Mesendoderm (in vitro differentiated cells): ENCODE measurements at regions not wholly inside any gene's neighbourhood (a gene's known extent, or its start where the extent isn't known, plus 50 kb on each side); places are given as distances from the start of the nearest gene placed in this dataset.
"Not testable (repeated sequence)": the region's sequence is repeated elsewhere in the genome, so short reads cannot be mapped to it uniquely, and the experiment has no call there.

Experiments
- DNase-seq: peaks from one replicate; pipeline ENCODE4 v3.0.0; 2013
- H2AK5ac ChIP-seq: 2 replicates; pipeline ENCODE4 v1.6.1; 2013; ENCODE audit warnings: low read length, inconsistent platforms
- H2BK120ac ChIP-seq: 2 replicates; pipeline ENCODE4 v1.6.1; 2013; ENCODE audit warnings: low read depth, mild to moderate bottlenecking, low read length, moderate library complexity, mixed read lengths
- H2BK15ac ChIP-seq: replicated peaks from 2 replicates; pipeline ENCODE4 v1.6.1; 2013; ENCODE audit warnings: low read depth, mild to moderate bottlenecking, moderate library complexity
- H2BK5ac ChIP-seq: 2 replicates; pipeline ENCODE4 v1.6.1; 2013; ENCODE audit warnings: low read length, inconsistent platforms
- H3K18ac ChIP-seq: 2 replicates; pipeline ENCODE4 v1.6.1; 2013; ENCODE audit warnings: mild to moderate bottlenecking, low read length, mixed read lengths
- H3K23ac ChIP-seq: one replicate; pipeline ENCODE4 v1.6.1; 2013; ENCODE audit warnings: low read length
- H3K27ac ChIP-seq: 2 replicates; pipeline ENCODE4 v1.5.1; 2013; ENCODE audit warnings: low read depth, mild to moderate bottlenecking, inconsistent platforms, low read length, moderate library complexity
- H3K27me3 ChIP-seq: 2 replicates; pipeline ENCODE4 v1.6.1; 2013; ENCODE audit warnings: low read length, control low read depth, mild to moderate bottlenecking, inconsistent platforms; ENCODE audit not compliant: insufficient read depth, poor library complexity
- H3K36me3 ChIP-seq: 2 replicates; pipeline ENCODE4 v1.6.1; 2013; ENCODE audit warnings: low read length, inconsistent platforms; ENCODE audit not compliant: control insufficient read depth, insufficient read depth
- H3K4ac ChIP-seq: one replicate; pipeline ENCODE4 v1.6.1; 2013; ENCODE audit warnings: low read depth, mild to moderate bottlenecking, low read length, moderate library complexity
- H3K4me1 ChIP-seq: 2 replicates; pipeline ENCODE4 v1.6.1; 2013; ENCODE audit warnings: low read depth, low read length, inconsistent platforms; ENCODE audit not compliant: control insufficient read depth
- H3K4me2 ChIP-seq: 2 replicates; pipeline ENCODE4 v1.6.1; 2013; ENCODE audit warnings: low read length
- H3K4me3 ChIP-seq: 2 replicates; pipeline ENCODE4 v1.5.1; 2013; ENCODE audit warnings: mild to moderate bottlenecking, low read length
- H3K56ac ChIP-seq: one replicate; pipeline ENCODE4 v1.6.1; 2013; ENCODE audit warnings: low read length
- H3K79me1 ChIP-seq: 2 replicates; pipeline ENCODE4 v1.6.1; 2013; ENCODE audit warnings: low read length, inconsistent platforms
- H3K79me2 ChIP-seq: 2 replicates; pipeline ENCODE4 v1.6.1; 2013; ENCODE audit warnings: mild to moderate bottlenecking, low read length; ENCODE audit not compliant: control insufficient read depth, insufficient read depth
- H3K9ac ChIP-seq: 2 replicates; pipeline ENCODE4 v1.6.1; 2013; ENCODE audit warnings: low read length, inconsistent platforms
- H4K5ac ChIP-seq: one replicate; pipeline ENCODE4 v1.6.1; 2013; ENCODE audit warnings: low read length
- H4K8ac ChIP-seq: one replicate; pipeline ENCODE4 v1.6.1; 2013; ENCODE audit warnings: low read depth, mild to moderate bottlenecking, control low read depth, low read length, moderate library complexity
- WGBS: extraction: QIAGEN DNeasy Blood & Tissue Kit; methylation state at CpG from one replicate; pipeline ENCODE4 v1.1.7; 2013; ENCODE audit warnings: low lambda C conversion rate, missing lambda C conversion rate; ENCODE audit not compliant: insufficient coverage; ENCODE audit errors: extremely low coverage; 5-methylcytosine and 5-hydroxymethylcytosine counted together

DNA sequence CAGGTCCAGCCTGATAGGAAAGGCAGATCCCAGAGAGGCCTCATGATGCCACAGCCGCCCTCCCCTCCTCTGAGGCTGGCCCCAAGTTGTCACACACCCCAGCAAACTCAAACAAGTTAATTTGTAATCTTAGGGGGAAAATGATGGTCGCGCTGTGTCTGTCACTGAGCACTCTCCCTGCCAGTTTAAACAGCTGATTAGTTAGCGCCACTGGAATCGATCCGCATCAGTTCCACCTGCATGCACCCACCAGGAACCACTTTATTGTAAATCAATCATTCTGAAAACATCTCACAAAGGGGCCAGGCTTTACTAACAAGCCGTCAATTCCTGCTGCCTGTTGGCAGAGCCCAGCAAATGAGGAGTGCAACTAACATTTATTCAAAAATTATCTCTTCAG, 870.9 kb downstream of the KCNMA1 start:
- H4K8ac ChIP-seq = no peak overlapping the region
- no peak for DNase-seq
- no peak overlapping the region for H2BK15ac ChIP-seq
- no peak overlapping the region for H3K4ac ChIP-seq
- H3K56ac ChIP-seq = no peak overlapping the region
- H4K5ac ChIP-seq = no peak overlapping the region
- no peak overlapping the region for H3K23ac ChIP-seq
- peaks cover 3% of the 10 kb centered on the region for H3K4me1 ChIP-seq
- H3K79me1 ChIP-seq = no peaks in the 10 kb centered on the region
- H3K9ac ChIP-seq = no peak overlapping the region
- H2BK5ac ChIP-seq = no peak overlapping the region
- H3K79me2 ChIP-seq = no peaks in the 10 kb centered on the region
- no peak overlapping the region for H3K4me3 ChIP-seq
- no peak overlapping the region for H3K18ac ChIP-seq
- no peaks in the 10 kb centered on the region for H3K36me3 ChIP-seq
- no CpG with 5 or more reads among the region's 7 CpGs for WGBS
- no peak overlapping the region for H2AK5ac ChIP-seq
- no peaks in the 10 kb centered on the region for H3K27me3 ChIP-seq
- no peak overlapping the region for H2BK120ac ChIP-seq
- H3K27ac ChIP-seq = no peak overlapping the region
- H3K4me2 ChIP-seq = no peak overlapping the region

DNA sequence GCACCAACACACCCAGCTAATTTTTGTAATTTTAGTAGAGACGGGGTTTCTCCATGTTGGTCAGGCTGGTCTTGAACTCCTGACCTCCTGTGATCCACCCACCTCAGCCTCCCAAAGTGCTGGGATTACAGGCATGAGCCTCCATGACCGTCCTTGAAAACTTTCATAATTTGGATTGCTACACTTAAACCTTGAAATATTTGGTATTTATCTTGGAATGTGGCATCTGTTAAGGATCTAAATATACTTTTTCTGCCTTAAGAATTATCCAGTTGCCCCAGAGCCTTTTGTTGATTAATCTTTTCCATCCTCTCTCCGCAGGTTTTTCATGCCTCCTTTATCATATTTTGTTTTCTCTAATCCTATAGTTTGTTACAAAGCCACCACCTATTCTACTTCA, 872.7 kb downstream of the KCNMA1 start:
- DNase-seq, H3K4me3 ChIP-seq, H3K27me3 ChIP-seq, H3K4me2 ChIP-seq, H4K8ac ChIP-seq, H3K18ac ChIP-seq, H3K56ac ChIP-seq, H3K79me2 ChIP-seq, H4K5ac ChIP-seq, H2BK120ac ChIP-seq, H2AK5ac ChIP-seq, H3K36me3 ChIP-seq, H3K4ac ChIP-seq, H3K4me1 ChIP-seq, H3K23ac ChIP-seq, H2BK15ac ChIP-seq, H3K79me1 ChIP-seq, H3K27ac ChIP-seq, H2BK5ac ChIP-seq, H3K9ac ChIP-seq: not testable (repeated sequence)
- no CpG with 5 or more reads among the region's 3 CpGs for WGBS

DNA sequence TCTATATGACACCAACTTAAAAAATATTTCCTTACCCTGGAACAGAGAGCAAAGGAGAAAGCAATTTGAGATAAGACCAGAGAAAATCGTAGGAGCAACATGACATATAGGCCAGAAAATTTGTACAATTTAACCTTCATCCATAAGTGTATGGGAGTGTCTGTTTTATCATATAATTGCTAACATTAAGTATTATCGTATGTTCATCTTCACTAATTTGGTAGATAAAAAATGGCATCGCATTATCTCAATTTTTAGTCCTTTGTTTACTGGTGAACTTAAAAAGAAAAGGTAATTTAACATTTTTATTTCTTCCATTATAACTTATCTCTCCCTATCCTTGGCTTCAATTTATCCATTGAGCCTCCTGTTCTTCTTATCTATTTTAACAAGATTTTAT, 873.4 kb downstream of the KCNMA1 start:
- H3K4me2 ChIP-seq = no peak overlapping the region
- no peaks in the 10 kb centered on the region for H3K27me3 ChIP-seq
- H4K5ac ChIP-seq = no peak overlapping the region
- H3K79me1 ChIP-seq = no peaks in the 10 kb centered on the region
- WGBS = no CpG with 5 or more reads among the region's 3 CpGs
- peaks cover 3% of the 10 kb centered on the region for H3K4me1 ChIP-seq
- no peaks in the 10 kb centered on the region for H3K79me2 ChIP-seq
- H3K4ac ChIP-seq = no peak overlapping the region
- H3K23ac ChIP-seq = no peak overlapping the region
- no peak overlapping the region for H3K18ac ChIP-seq
- DNase-seq = no peak
- H3K4me3 ChIP-seq = no peak overlapping the region
- no peak overlapping the region for H3K27ac ChIP-seq
- no peak overlapping the region for H2BK5ac ChIP-seq
- no peak overlapping the region for H2AK5ac ChIP-seq
- H3K36me3 ChIP-seq = no peaks in the 10 kb centered on the region
- no peak overlapping the region for H3K56ac ChIP-seq
- H2BK120ac ChIP-seq = no peak overlapping the region
- no peak overlapping the region for H3K9ac ChIP-seq
- no peak overlapping the region for H4K8ac ChIP-seq
- no peak overlapping the region for H2BK15ac ChIP-seq

DNA sequence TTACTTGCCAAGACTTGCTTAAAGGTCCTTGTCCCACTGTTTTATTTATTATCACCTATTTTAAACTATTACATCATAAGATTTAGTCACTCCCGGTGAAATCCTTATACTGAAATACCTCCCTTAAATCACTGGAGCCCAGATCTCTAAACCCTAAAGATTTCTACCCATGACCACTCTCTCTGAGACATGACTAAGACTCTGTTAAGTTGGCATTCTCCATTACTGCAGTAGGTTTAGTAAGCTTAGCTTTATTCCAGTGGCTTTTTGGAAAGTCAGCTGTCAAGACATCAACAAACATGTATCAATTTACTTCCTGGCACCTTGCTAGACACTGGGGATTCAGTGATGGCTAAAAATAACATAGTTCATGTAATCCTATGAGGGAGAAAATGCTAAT, 874.2 kb downstream of the KCNMA1 start:
- H3K4ac ChIP-seq = no peak overlapping the region
- peaks cover 3% of the 10 kb centered on the region for H3K4me1 ChIP-seq
- no peak overlapping the region for H4K8ac ChIP-seq
- H2AK5ac ChIP-seq = no peak overlapping the region
- no peak overlapping the region for H3K9ac ChIP-seq
- H3K4me2 ChIP-seq = no peak overlapping the region
- no peak overlapping the region for H3K27ac ChIP-seq
- H2BK15ac ChIP-seq = no peak overlapping the region
- no peak overlapping the region for H2BK120ac ChIP-seq
- no peak overlapping the region for H3K18ac ChIP-seq
- no peaks in the 10 kb centered on the region for H3K79me1 ChIP-seq
- no peak overlapping the region for H3K4me3 ChIP-seq
- no peaks in the 10 kb centered on the region for H3K79me2 ChIP-seq
- no peaks in the 10 kb centered on the region for H3K27me3 ChIP-seq
- DNase-seq = no peak
- H4K5ac ChIP-seq = no peak overlapping the region
- no CpG with 5 or more reads among the region's 1 CpG for WGBS
- no peaks in the 10 kb centered on the region for H3K36me3 ChIP-seq
- H2BK5ac ChIP-seq = no peak overlapping the region
- no peak overlapping the region for H3K56ac ChIP-seq
- H3K23ac ChIP-seq = no peak overlapping the region

DNA sequence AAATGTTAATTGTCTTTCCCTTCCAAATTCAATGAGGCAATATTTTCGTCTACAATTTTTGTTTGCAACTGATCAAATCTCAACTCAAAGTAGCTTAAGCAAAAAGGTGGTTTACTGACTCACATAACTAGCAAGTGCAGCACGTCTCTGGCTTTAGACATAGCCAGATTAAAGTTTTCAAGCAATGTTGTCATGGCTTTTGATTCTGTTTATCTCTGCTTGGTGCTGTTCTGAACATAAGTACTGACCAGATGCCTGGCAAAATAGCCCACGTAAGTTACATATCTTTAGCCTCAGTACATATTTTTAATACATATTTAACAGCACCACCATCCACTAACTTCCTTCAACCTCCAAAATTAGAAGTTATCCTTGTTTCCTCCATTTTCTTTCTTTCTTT, 877.9 kb downstream of the KCNMA1 start:
- H3K79me2 ChIP-seq = no peaks in the 10 kb centered on the region
- no peak overlapping the region for H3K4me3 ChIP-seq
- H2BK5ac ChIP-seq = no peak overlapping the region
- no peaks in the 10 kb centered on the region for H3K27me3 ChIP-seq
- H3K9ac ChIP-seq = no peak overlapping the region
- H2BK15ac ChIP-seq = no peak overlapping the region
- H3K4me1 ChIP-seq = peaks cover 3% of the 10 kb centered on the region
- H3K79me1 ChIP-seq = no peaks in the 10 kb centered on the region
- no peaks in the 10 kb centered on the region for H3K36me3 ChIP-seq
- H3K4ac ChIP-seq = no peak overlapping the region
- H2BK120ac ChIP-seq = no peak overlapping the region
- H4K5ac ChIP-seq = no peak overlapping the region
- DNase-seq = no peak
- no peak overlapping the region for H3K27ac ChIP-seq
- no peak overlapping the region for H4K8ac ChIP-seq
- no peak overlapping the region for H3K23ac ChIP-seq
- no CpG with 5 or more reads among the region's 3 CpGs for WGBS
- H3K56ac ChIP-seq = no peak overlapping the region
- H3K4me2 ChIP-seq = no peak overlapping the region
- no peak overlapping the region for H2AK5ac ChIP-seq
- no peak overlapping the region for H3K18ac ChIP-seq

DNA sequence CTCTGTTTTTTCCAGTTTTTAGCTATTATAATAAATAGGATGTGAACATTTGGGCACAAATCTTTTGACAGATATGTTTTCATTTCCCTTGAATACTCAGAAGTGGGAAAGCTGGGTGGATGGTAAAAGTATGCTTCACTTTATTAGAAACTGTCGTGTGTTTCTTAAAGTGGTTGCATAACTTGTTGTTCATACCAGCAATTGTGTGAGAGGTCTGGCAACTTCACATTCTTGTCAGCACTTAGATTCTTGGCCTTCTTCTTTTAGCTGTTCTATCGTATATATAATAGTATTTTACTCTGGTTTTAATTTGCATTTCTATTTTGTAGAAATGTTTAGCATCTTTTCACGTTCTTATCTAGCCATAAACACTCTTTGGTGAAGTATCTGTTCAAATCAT, 894.4 kb downstream of the KCNMA1 start:
- Histone ChIP-seq H3K4me2 (no peak overlapping the region), H3K79me1 (no peaks in the 10 kb centered on the region), H3K9ac (no peak overlapping the region), H3K27ac (no peak overlapping the region), H3K56ac (no peak overlapping the region), H3K36me3 (no peaks in the 10 kb centered on the region), H3K27me3 (no peaks in the 10 kb centered on the region), H2BK15ac (no peak overlapping the region), H3K23ac (no peak overlapping the region), H3K4me1 (no peaks in the 10 kb centered on the region), H3K4me3 (no peak overlapping the region), H3K18ac (no peak overlapping the region), H4K5ac (no peak overlapping the region), H4K8ac (no peak overlapping the region), H3K4ac (no peak overlapping the region), H3K79me2 (no peaks in the 10 kb centered on the region), H2BK120ac (no peak overlapping the region), H2BK5ac (no peak overlapping the region), H2AK5ac (no peak overlapping the region)
- no CpG with 5 or more reads among the region's 3 CpGs for WGBS
- no peak for DNase-seq
